Mesenchymal stem cell (in vitro differentiated cells and primary cell): ENCODE measurements at regions not wholly inside any gene's neighbourhood (a gene's known extent, or its start where the extent isn't known, plus 50 kb on each side); places are given as distances from the start of the nearest gene placed in this dataset.

Experiments used
- DNase-seq: peaks from one replicate; pipeline ENCODE4 v3.0.0-alpha.2; 2013
- H2AFZ ChIP-seq: one replicate; pipeline ENCODE4 v1.6.1; 2013; ENCODE audit warnings: low read depth, mild to moderate bottlenecking, control low read depth, inconsistent platforms, low read length, moderate library complexity
- H2AK5ac ChIP-seq: 2 replicates; pipeline ENCODE4 v1.6.1; 2013; ENCODE audit warnings: low read length, moderate library complexity, mild to moderate bottlenecking, inconsistent platforms; ENCODE audit not compliant: severe bottlenecking
- H2BK120ac ChIP-seq: one replicate; pipeline ENCODE4 v1.6.1; 2013; ENCODE audit warnings: low read depth, mild to moderate bottlenecking, inconsistent platforms, low read length, moderate library complexity
- H2BK12ac ChIP-seq, 2 experiments: one replicate each; pipeline ENCODE4 v1.6.1; 2013; ENCODE audit warnings: inconsistent platforms in 2 of 2, low read length in 2 of 2, mild to moderate bottlenecking in 2 of 2, moderate library complexity in 2 of 2, control low read depth in 1 of 2
- H2BK15ac ChIP-seq: one replicate; pipeline ENCODE4 v1.6.1; 2013; ENCODE audit warnings: mild to moderate bottlenecking, low read depth, inconsistent platforms; ENCODE audit not compliant: poor library complexity, severe bottlenecking
- H2BK5ac ChIP-seq: 2 replicates; pipeline ENCODE4 v1.6.1; 2013; ENCODE audit warnings: low read depth, mild to moderate bottlenecking, low read length, control low read depth, inconsistent platforms; ENCODE audit not compliant: poor library complexity, severe bottlenecking
- H3K14ac ChIP-seq, 2 experiments: one replicate each; pipeline ENCODE4 v1.6.1; 2013; ENCODE audit warnings: inconsistent platforms in 2 of 2, low read length in 2 of 2, control low read depth in 1 of 2, mild to moderate bottlenecking in 1 of 2, moderate library complexity in 1 of 2
- H3K18ac ChIP-seq, 2 experiments: one replicate each; pipeline ENCODE4 v1.6.1; 2013; ENCODE audit warnings: inconsistent platforms in 2 of 2, low read length in 2 of 2, control low read depth in 1 of 2, low read depth in 1 of 2, mild to moderate bottlenecking in 1 of 2
- H3K23ac ChIP-seq, 2 experiments: one replicate each; pipeline ENCODE4 v1.6.1; 2013; ENCODE audit warnings: inconsistent platforms in 2 of 2, low read length in 2 of 2, mild to moderate bottlenecking in 2 of 2, moderate library complexity in 2 of 2, control low read depth in 1 of 2
- H3K27ac ChIP-seq: 2 replicates; pipeline ENCODE4 v1.5.1; 2013; ENCODE audit warnings: mild to moderate bottlenecking, moderate library complexity, low read length, control low read depth, inconsistent platforms; ENCODE audit not compliant: poor library complexity, severe bottlenecking
- H3K27me3 ChIP-seq, 2 experiments: 2 replicates each; pipeline versions ENCODE4 v1.6.1 to v1.7.0; 2013; ENCODE audit warnings: low read length in 2 of 2, mild to moderate bottlenecking in 2 of 2, moderate library complexity in 2 of 2, control low read depth in 1 of 2, inconsistent platforms in 1 of 2; ENCODE audit not compliant: control insufficient read depth in 1 of 2, insufficient read depth in 1 of 2
- H3K36me3 ChIP-seq, 2 experiments: 2 replicates each; pipeline versions ENCODE4 v1.6.1 to v1.7.0; 2013; ENCODE audit warnings: low read length in 2 of 2, control low read depth in 1 of 2, inconsistent platforms in 1 of 2, low read depth in 1 of 2, mild to moderate bottlenecking in 1 of 2; ENCODE audit not compliant: insufficient read depth in 2 of 2, control insufficient read depth in 1 of 2
- H3K4ac ChIP-seq, 2 experiments: one replicate each; pipeline ENCODE4 v1.6.1; 2013; ENCODE audit warnings: inconsistent platforms in 2 of 2, low read length in 2 of 2, mild to moderate bottlenecking in 2 of 2, moderate library complexity in 2 of 2, control low read depth in 1 of 2, low read depth in 1 of 2
- H3K4me1 ChIP-seq: 2 replicates; pipeline ENCODE4 v1.6.1; 2013; ENCODE audit warnings: low read depth, low read length, control low read depth; ENCODE audit not compliant: control insufficient read depth, insufficient read depth
- H3K4me2 ChIP-seq: 2 replicates; pipeline ENCODE4 v1.6.1; 2013; ENCODE audit warnings: low read length, mild to moderate bottlenecking, inconsistent platforms; ENCODE audit not compliant: poor library complexity, severe bottlenecking
- H3K4me3 ChIP-seq, 2 experiments: 2 replicates each; pipeline versions ENCODE4 v1.5.1 to v1.7.0; 2013; ENCODE audit warnings: low read length in 2 of 2, mild to moderate bottlenecking in 2 of 2, control low read depth in 1 of 2, low read depth in 1 of 2; ENCODE audit not compliant: insufficient read depth in 1 of 2
- H3K79me1 ChIP-seq: replicated peaks from 2 replicates; pipeline ENCODE4 v1.6.1; 2013; ENCODE audit warnings: mild to moderate bottlenecking, control low read depth, low read length, inconsistent platforms; ENCODE audit not compliant: poor library complexity, severe bottlenecking
- H3K9ac ChIP-seq: 2 replicates; pipeline ENCODE4 v1.7.0; 2013; ENCODE audit warnings: mild to moderate bottlenecking, low read length, moderate library complexity
- H3K9me3 ChIP-seq: 2 replicates; pipeline ENCODE4 v1.7.0; 2013; ENCODE audit warnings: mild to moderate bottlenecking, low read length; ENCODE audit not compliant: control insufficient read depth
- H4K8ac ChIP-seq: one replicate; pipeline ENCODE4 v1.6.1; 2013; ENCODE audit warnings: inconsistent platforms, mild to moderate bottlenecking, low read length, moderate library complexity
- H4K91ac ChIP-seq: one replicate; pipeline ENCODE4 v1.6.1; 2013; ENCODE audit warnings: mild to moderate bottlenecking, low read length, inconsistent platforms
- WGBS: methylation state at CpG from one replicate; pipeline ENCODE4 v1.1.7; 2013; ENCODE audit warnings: mixed read lengths; 5-methylcytosine and 5-hydroxymethylcytosine counted together

DNA sequence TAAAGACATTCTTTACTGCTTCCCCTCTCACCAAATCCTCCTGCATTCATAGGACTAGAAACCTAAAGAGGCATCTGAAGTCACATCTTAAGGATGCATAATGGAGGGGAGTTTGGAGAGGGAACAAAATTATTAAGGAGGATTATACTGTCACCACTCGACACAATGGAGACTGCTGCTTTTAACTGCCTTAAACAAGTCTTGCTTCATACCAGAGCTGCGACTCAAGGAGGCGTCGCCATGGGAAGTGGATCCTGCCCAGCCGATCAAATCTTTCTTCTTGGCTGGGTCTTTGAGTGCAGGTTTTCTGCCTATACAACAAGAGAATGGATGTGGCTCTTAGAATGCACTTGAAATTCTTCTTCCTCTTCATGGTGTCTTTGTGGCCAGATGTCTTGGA is 66.7 kb upstream of the FOXE1 start:
- Histone ChIP-seq H2BK15ac (no peak overlapping the region), H2AFZ (no peak overlapping the region), H2BK12ac (no peak overlapping the region), H2BK120ac (no peak overlapping the region), H3K18ac (no peak overlapping the region), H3K27me3 (peaks cover 44 to 56% of the 10 kb centered on the region in 2 experiments), H3K4me2 (no peak overlapping the region), H2AK5ac (no peak overlapping the region), H3K27ac (no peak overlapping the region), H2BK5ac (no peak overlapping the region), H3K4ac (no peak overlapping the region), H4K91ac (no peak overlapping the region), H3K9me3 (peaks cover 4% of the 10 kb centered on the region), H3K23ac (no peak overlapping the region), H3K14ac (no peak overlapping the region), H3K79me1 (no peaks in the 10 kb centered on the region), H3K4me3 (no peak overlapping the region), H3K9ac (no peak overlapping the region), H3K4me1 (no peaks in the 10 kb centered on the region), H4K8ac (no peak overlapping the region), H3K36me3 (no peaks in the 10 kb centered on the region)
- 56% methylated on average over 5 of the region's 5 CpGs for WGBS
- DNase-seq: peak; percentile 3

DNA sequence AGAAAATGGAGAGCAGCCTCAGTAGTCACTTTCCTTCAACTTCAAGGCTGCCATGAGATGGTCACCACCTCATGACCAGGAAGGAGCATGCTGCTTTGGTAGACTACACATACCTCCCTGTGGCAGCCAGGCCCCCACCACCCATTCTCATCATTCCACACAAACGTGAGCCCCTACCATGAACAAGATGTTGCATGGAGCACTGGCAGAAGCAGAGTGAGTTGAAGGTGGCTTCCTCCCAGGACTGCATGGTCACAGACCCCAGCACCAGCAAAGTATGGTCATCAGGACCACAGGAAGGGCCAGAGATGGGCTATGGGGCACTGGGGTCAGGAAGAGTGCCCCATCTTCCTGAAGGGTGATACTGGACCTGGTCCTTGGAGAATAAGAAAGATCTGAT is 65.5 kb upstream of the FOXE1 start:
- Histone ChIP-seq H4K91ac (no peak overlapping the region), H2BK15ac (no peak overlapping the region), H3K4me3 (no peak overlapping the region), H3K36me3 (no peaks in the 10 kb centered on the region), H2BK5ac (no peak overlapping the region), H2AK5ac (no peak overlapping the region), H3K4me2 (no peak overlapping the region), H2BK12ac (no peak overlapping the region), H3K4me1 (no peaks in the 10 kb centered on the region), H2BK120ac (no peak overlapping the region), H2AFZ (no peak overlapping the region), H3K79me1 (no peaks in the 10 kb centered on the region), H3K27ac (no peak overlapping the region), H3K4ac (no peak overlapping the region), H3K23ac (no peak overlapping the region), H3K18ac (no peak overlapping the region), H3K14ac (no peak overlapping the region), H4K8ac (no peak overlapping the region), H3K9me3 (peaks cover 6% of the 10 kb centered on the region), H3K27me3 (peaks cover 52 to 68% of the 10 kb centered on the region in 2 experiments), H3K9ac (no peak overlapping the region)
- WGBS: 75% methylated on average over 1 of the region's 1 CpG
- no peak for DNase-seq

DNA sequence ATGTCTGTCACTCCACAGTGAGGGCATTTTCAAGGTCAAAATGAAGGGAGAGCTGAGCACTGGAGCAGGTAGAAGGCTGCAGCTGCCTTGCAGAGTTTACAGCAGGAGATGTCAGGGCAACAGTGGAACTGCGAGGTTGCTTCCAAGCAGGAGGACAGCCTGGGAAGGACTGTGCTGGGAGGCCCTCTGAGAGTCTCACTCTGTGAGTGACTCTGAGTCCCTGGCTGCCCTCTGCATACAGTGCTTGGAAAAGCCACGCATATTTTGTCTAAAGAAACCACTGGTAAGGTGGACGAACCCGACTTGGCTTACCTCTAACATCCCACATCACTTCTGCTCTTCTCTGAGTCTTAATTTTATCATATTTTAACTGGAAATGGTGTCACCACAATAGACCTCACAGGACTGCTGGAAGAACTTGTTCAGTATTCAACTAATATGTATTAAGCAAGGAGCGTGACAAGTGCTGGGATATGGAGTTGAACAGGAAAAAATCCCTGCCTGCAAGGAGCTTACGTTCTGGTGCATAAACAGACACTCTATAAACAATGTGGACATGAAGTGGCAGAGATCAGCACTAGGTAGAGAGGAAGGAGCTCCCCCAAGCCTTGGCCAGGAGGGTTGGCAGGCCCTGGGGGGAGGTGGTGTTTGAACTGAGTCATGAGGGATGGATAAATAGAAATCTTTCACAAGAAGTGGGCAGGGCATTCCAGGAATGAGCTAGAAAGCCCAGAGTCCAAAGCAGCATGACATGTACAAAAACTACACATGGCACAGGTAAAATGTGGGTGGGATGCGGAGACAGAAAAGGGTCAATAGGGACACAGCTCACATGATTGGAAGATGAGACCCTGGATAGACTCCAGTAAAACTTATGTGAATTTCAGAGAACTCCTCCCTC is 64.0 kb upstream of the FOXE1 start:
- DNase-seq: no peak
- Histone ChIP-seq H3K4ac (no peak overlapping the region), H4K91ac (no peak overlapping the region), H3K9me3 (peaks cover 8% of the 10 kb centered on the region), H3K23ac (no peak overlapping the region), H2BK12ac (no peak overlapping the region), H3K18ac (no peak overlapping the region), H2AK5ac (no peak overlapping the region), H2BK5ac (no peak overlapping the region), H3K27me3 (peaks cover 56 to 62% of the 10 kb centered on the region in 2 experiments), H3K27ac (no peak overlapping the region), H2BK15ac (no peak overlapping the region), H3K4me2 (no peak overlapping the region), H3K4me3 (no peak overlapping the region), H2AFZ (no peak overlapping the region), H3K4me1 (no peaks in the 10 kb centered on the region), H3K14ac (no peak overlapping the region), H4K8ac (no peak overlapping the region), H3K9ac (no peak overlapping the region), H3K36me3 (no peaks in the 10 kb centered on the region), H3K79me1 (no peaks in the 10 kb centered on the region), H2BK120ac (no peak overlapping the region)
- WGBS: 87% methylated on average over 7 of the region's 7 CpGs

DNA sequence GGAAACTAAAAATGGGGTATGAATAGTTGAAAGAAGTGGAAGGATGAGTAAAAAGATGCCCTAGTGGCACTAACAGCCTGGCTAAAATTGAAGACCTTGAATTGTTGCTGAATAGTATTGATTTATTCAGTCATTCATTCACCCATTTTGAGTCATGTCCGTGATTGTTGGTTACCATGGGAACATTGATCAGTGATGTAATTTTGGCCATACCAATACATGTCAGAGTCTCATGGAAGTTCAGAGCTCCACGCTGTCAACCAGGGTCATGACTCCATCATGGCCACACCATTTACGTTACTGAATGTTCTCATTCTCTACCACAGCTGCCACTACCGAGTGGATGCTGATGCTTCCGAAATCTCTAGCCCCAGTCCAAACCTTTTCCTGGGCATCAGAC is 62.5 kb upstream of the FOXE1 start:
- 87% methylated on average over 5 of the region's 5 CpGs for WGBS
- Histone ChIP-seq H3K18ac (no peak overlapping the region), H4K8ac (no peak overlapping the region)

More for the DNA sequence above, 62.5 kb upstream of the FOXE1 start:
- H3K9ac ChIP-seq: no peak overlapping the region
- H3K27ac ChIP-seq: no peak overlapping the region
- no peak overlapping the region for H2BK15ac ChIP-seq
- H3K14ac ChIP-seq: no peak overlapping the region
- H3K23ac ChIP-seq: no peak overlapping the region
- H3K36me3 ChIP-seq: no peaks in the 10 kb centered on the region
- peaks cover 53 to 64% of the 10 kb centered on the region in 2 experiments for H3K27me3 ChIP-seq
- no peak overlapping the region for H2AFZ ChIP-seq
- H3K4me3 ChIP-seq: no peak overlapping the region
- no peak overlapping the region for H3K4ac ChIP-seq
- no peaks in the 10 kb centered on the region for H3K4me1 ChIP-seq
- H4K91ac ChIP-seq: no peak overlapping the region
- no peaks in the 10 kb centered on the region for H3K79me1 ChIP-seq
- H2BK12ac ChIP-seq: no peak overlapping the region
- DNase-seq: no peak
- H2AK5ac ChIP-seq: no peak overlapping the region
- H2BK5ac ChIP-seq: no peak overlapping the region
- H3K9me3 ChIP-seq: peaks cover 8% of the 10 kb centered on the region
- H3K4me2 ChIP-seq: no peak overlapping the region
- H2BK120ac ChIP-seq: no peak overlapping the region
